Chondrocyte (in vitro differentiated cells): ENCODE measurements at regions not wholly inside any gene's neighbourhood (a gene's known extent, or its start where the extent isn't known, plus 50 kb on each side); places are given as distances from the start of the nearest gene placed in this dataset.
"Not testable (repeated sequence)": the region's sequence is repeated elsewhere in the genome, so short reads cannot be mapped to it uniquely, and the experiment has no call there.

ENCODE experiments used
- DNase-seq: peaks from one replicate; pipeline ENCODE4 v3.0.0; 2021; ENCODE audit warnings: mixed read lengths, low spot score
- H3K27ac Mint-ChIP-seq: one replicate; pipeline ENCODE4 v1.8.0; 2021; ENCODE audit warnings: mild to moderate bottlenecking, moderate library complexity, mixed read lengths; ENCODE audit not compliant: unreplicated experiment
- H3K27me3 Mint-ChIP-seq: 2 replicates; pipeline ENCODE4 v1.8.0; 2021; ENCODE audit warnings: low read depth, mixed read lengths
- H3K36me3 Mint-ChIP-seq: 2 replicates; pipeline ENCODE4 v1.8.0; 2021; ENCODE audit warnings: low read depth, mixed read lengths
- H3K4me1 Mint-ChIP-seq: 2 replicates; pipeline ENCODE4 v1.8.0; 2021; ENCODE audit warnings: low read depth, mild to moderate bottlenecking, mixed read lengths
- H3K4me3 Mint-ChIP-seq: one replicate; pipeline ENCODE4 v1.8.0; 2021; ENCODE audit warnings: mild to moderate bottlenecking, moderate library complexity, mixed read lengths; ENCODE audit not compliant: unreplicated experiment
- H3K9me3 Mint-ChIP-seq: 2 replicates; pipeline ENCODE4 v1.8.0; 2021; ENCODE audit warnings: low read depth, mixed read lengths
- CTCF ChIP-seq: fragments of 200-600 bp; sonication (generic); IDR thresholded peaks from 2 replicates; pipeline ENCODE4 v1.5.0; 2021; ENCODE audit warnings: antibody characterized with exemption, mild to moderate bottlenecking, moderate library complexity

GRCh38 chr10:33869028-33869427, 534.6 kb upstream of the NRP1 start:
- H3K9me3 Mint-ChIP-seq, result no peaks in the 10 kb centered on the region

GRCh38 chr10:33867199-33867789, 532.8 kb upstream of the NRP1 start:
- not testable (repeated sequence) for H3K27ac Mint-ChIP-seq, H3K4me3 Mint-ChIP-seq

More at GRCh38 chr10:33869028-33869427, 534.6 kb upstream of the NRP1 start:
- no peak overlapping the region for H3K4me3 Mint-ChIP-seq
- H3K36me3 Mint-ChIP-seq, result no peaks in the 10 kb centered on the region
- H3K4me1 Mint-ChIP-seq, result peaks cover 16% of the 10 kb centered on the region
- DNase-seq, result no peak
- peaks cover 4% of the 10 kb centered on the region for H3K27me3 Mint-ChIP-seq
- H3K27ac Mint-ChIP-seq, result no peak overlapping the region
- TF ChIP-seq CTCF, result no peak

GRCh38 chr10:33863352-33863751, 528.9 kb upstream of the NRP1 start:
- TF ChIP-seq CTCF, result no peak
- no peak overlapping the region for H3K27ac Mint-ChIP-seq
- H3K4me3 Mint-ChIP-seq, result no peak overlapping the region

More at GRCh38 chr10:33867199-33867789, 532.8 kb upstream of the NRP1 start:
- H3K9me3 Mint-ChIP-seq, H3K36me3 Mint-ChIP-seq, DNase-seq, H3K27me3 Mint-ChIP-seq: not testable (repeated sequence)
- H3K4me1 Mint-ChIP-seq, result peaks cover 29% of the 10 kb centered on the region

GRCh38 chr10:33862536-33863105, 528.2 kb upstream of the NRP1 start:
- no peaks in the 10 kb centered on the region for H3K27me3 Mint-ChIP-seq
- no peak overlapping the region for H3K4me3 Mint-ChIP-seq
- DNase-seq, result no peak
- H3K36me3 Mint-ChIP-seq, result no peaks in the 10 kb centered on the region
- no peak overlapping the region for H3K27ac Mint-ChIP-seq
- H3K9me3 Mint-ChIP-seq, result no peaks in the 10 kb centered on the region
- no peak for TF ChIP-seq CTCF
- peaks cover 26% of the 10 kb centered on the region for H3K4me1 Mint-ChIP-seq

More at GRCh38 chr10:33863352-33863751, 528.9 kb upstream of the NRP1 start:
- H3K27me3 Mint-ChIP-seq, result no peaks in the 10 kb centered on the region
- no peaks in the 10 kb centered on the region for H3K9me3 Mint-ChIP-seq
- DNase-seq, result no peak
- peaks cover 29% of the 10 kb centered on the region for H3K4me1 Mint-ChIP-seq
- no peaks in the 10 kb centered on the region for H3K36me3 Mint-ChIP-seq

- no peak overlapping the region for H3K4me3 Mint-ChIP-seq
- no peaks in the 10 kb centered on the region for H3K9me3 Mint-ChIP-seq
- no peaks in the 10 kb centered on the region for H3K36me3 Mint-ChIP-seq
- no peak overlapping the region for H3K27ac Mint-ChIP-seq
- no peak for DNase-seq
- H3K27me3 Mint-ChIP-seq, result no peaks in the 10 kb centered on the region
- TF ChIP-seq CTCF, result no peak
- H3K4me1 Mint-ChIP-seq, result peaks cover 20% of the 10 kb centered on the region
Observed at GRCh38 chr10:33861833-33862232, 527.4 kb upstream of the NRP1 start.
